ENCODE measurements at regions not wholly inside any gene's neighbourhood (a gene's known extent, or its start where the extent isn't known, plus 50 kb on each side); places are given as distances from the start of the nearest gene placed in this dataset.
"Not testable (repeated sequence)": the region's sequence is repeated elsewhere in the genome, so short reads cannot be mapped to it uniquely, and the experiment has no call there.

DNA sequence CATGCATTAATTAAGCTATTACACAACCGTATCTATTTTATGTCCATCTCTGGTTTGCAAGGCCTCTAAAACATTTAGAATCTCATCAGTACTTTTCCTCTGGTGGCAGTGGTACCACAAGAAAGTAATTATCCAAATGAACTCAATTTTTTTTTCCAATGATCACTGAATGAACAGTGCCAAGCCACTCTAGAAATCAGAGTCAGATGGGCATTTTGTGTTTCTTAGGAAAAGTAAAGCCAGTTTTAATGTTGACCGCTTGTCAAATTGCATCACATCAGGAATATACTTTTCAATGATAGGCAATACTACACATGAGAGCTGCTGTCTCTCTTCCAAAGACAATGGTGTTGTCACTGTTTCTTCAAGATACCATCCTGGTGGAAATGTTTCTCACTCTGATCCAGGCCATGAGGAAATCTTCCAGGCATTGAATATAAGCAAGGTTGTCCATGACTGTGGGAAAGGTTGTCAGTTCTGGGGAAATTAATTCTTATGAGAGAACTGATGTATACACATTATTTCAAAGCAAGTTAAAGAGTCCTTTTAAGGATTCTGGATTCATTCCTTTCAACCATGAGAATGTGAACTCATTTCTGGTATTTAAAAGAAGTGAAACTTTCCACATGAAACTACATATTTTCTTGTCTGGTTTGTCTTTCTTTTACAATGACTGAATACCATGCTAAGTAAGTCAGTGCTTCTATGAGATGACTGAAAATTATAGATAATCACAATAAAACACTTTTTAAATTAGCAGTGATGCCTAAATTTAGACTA, 108.8 kb upstream of the TCF21 start:
- no peaks in the 10 kb centered on the region for H3K27me3 ChIP-seq (replicated peaks; ENCODE audit: control insufficient read depth, insufficient read depth, low read length)
- no peak for DNase-seq (ENCODE audit: extremely low read depth, insufficient read length)
- H3K4me3 ChIP-seq (replicated peaks; ENCODE audit: low read depth, low read length) = no peak overlapping the region
- no peaks in the 10 kb centered on the region for H3K36me3 ChIP-seq (ENCODE audit: control insufficient read depth, insufficient read depth, low read length)
- TF ChIP-seq CTCF (IDR thresholded peaks at IDR 0.05; ENCODE audit: insufficient read depth, low read length, poor library complexity, severe bottlenecking) = no peak

DNA sequence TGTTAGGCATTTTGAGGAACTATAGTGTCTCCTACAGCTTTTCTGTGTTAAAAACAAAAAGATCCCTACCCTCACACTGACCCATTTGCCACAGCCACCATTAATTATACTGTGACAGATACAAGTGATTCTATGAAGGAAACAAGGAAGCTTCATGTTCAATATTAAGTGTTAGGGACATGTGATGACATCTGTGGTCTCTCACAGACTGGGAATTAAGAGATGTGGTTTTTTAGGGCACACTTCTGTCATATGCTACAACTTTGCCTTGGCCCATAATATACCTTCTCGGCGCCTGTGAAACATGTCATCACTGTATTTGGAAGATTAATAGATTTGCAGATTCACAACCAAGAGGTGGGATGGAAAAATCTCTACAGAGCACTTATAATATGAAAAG, 102.9 kb upstream of the TCF21 start:
- no peak overlapping the region for H3K4me3 ChIP-seq (replicated peaks; ENCODE audit: low read depth, low read length)
- DNase-seq (ENCODE audit: extremely low read depth, insufficient read length) = no peak

GRCh38 chr6:133787122-133787521, 101.8 kb upstream of the TCF21 start:
- TF ChIP-seq CTCF (IDR thresholded peaks at IDR 0.05; ENCODE audit: insufficient read depth, low read length, poor library complexity, severe bottlenecking) = no peak
- H3K27me3 ChIP-seq (replicated peaks; ENCODE audit: control insufficient read depth, insufficient read depth, low read length) = no peaks in the 10 kb centered on the region
- H3K36me3 ChIP-seq (ENCODE audit: control insufficient read depth, insufficient read depth, low read length) = no peaks in the 10 kb centered on the region
- DNase-seq (ENCODE audit: extremely low read depth, insufficient read length) = no peak
- H3K4me3 ChIP-seq (replicated peaks; ENCODE audit: low read depth, low read length) = no peak overlapping the region

More for the DNA sequence above, 102.9 kb upstream of the TCF21 start:
- TF ChIP-seq CTCF (IDR thresholded peaks at IDR 0.05; ENCODE audit: insufficient read depth, low read length, poor library complexity, severe bottlenecking) = no peak
- no peaks in the 10 kb centered on the region for H3K36me3 ChIP-seq (ENCODE audit: control insufficient read depth, insufficient read depth, low read length)
- H3K27me3 ChIP-seq (replicated peaks; ENCODE audit: control insufficient read depth, insufficient read depth, low read length) = no peaks in the 10 kb centered on the region

GRCh38 chr6:133787859-133788505, 100.9 kb upstream of the TCF21 start:
- H3K4me3 ChIP-seq (replicated peaks; ENCODE audit: low read depth, low read length) = no peak overlapping the region
- no peaks in the 10 kb centered on the region for H3K27me3 ChIP-seq (replicated peaks; ENCODE audit: control insufficient read depth, insufficient read depth, low read length)
- H3K36me3 ChIP-seq (ENCODE audit: control insufficient read depth, insufficient read depth, low read length) = no peaks in the 10 kb centered on the region
- DNase-seq (ENCODE audit: extremely low read depth, insufficient read length) = no peak
- no peak for TF ChIP-seq CTCF (IDR thresholded peaks at IDR 0.05; ENCODE audit: insufficient read depth, low read length, poor library complexity, severe bottlenecking)

DNA sequence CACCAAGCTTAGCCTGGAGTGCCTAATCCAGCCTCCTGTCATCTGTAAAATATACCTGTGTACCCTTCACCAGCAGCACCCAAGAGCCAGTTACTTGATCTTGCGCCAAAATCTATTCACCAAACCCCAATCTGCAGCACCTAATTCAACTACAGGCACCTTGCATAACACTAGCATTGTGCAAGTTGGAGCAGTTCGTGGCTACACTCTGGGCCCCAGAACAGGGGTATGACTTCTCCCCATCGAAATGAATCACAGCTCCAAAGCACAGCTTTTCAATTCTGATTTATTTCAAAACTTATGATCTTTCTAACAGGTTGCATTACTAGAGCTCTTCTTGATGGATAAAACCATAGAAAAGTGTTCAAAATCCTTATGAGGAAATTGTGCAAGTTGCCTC, 100.4 kb upstream of the TCF21 start:
- H3K4me3 ChIP-seq (replicated peaks; ENCODE audit: low read depth, low read length) = no peak overlapping the region
- H3K27me3 ChIP-seq (replicated peaks; ENCODE audit: control insufficient read depth, insufficient read depth, low read length) = no peaks in the 10 kb centered on the region
- TF ChIP-seq CTCF (IDR thresholded peaks at IDR 0.05; ENCODE audit: insufficient read depth, low read length, poor library complexity, severe bottlenecking) = no peak
- H3K36me3 ChIP-seq (ENCODE audit: control insufficient read depth, insufficient read depth, low read length) = no peaks in the 10 kb centered on the region
- DNase-seq (ENCODE audit: extremely low read depth, insufficient read length) = no peak

GRCh38 chr6:133789449-133789848, 99.5 kb upstream of the TCF21 start:
- not testable (repeated sequence) for H3K27me3 ChIP-seq (replicated peaks; ENCODE audit: control insufficient read depth, insufficient read depth, low read length); DNase-seq (ENCODE audit: extremely low read depth, insufficient read length); H3K36me3 ChIP-seq (ENCODE audit: control insufficient read depth, insufficient read depth, low read length); H3K4me3 ChIP-seq (replicated peaks; ENCODE audit: low read depth, low read length)

GRCh38 chr6:133790756-133791155, 98.2 kb upstream of the TCF21 start:
- not testable (repeated sequence) for H3K36me3 ChIP-seq (ENCODE audit: control insufficient read depth, insufficient read depth, low read length); DNase-seq (ENCODE audit: extremely low read depth, insufficient read length); H3K4me3 ChIP-seq (replicated peaks; ENCODE audit: low read depth, low read length); H3K27me3 ChIP-seq (replicated peaks; ENCODE audit: control insufficient read depth, insufficient read depth, low read length)

- H3K4me3 ChIP-seq (replicated peaks; ENCODE audit: low read depth, low read length); H3K36me3 ChIP-seq (ENCODE audit: control insufficient read depth, insufficient read depth, low read length); DNase-seq (ENCODE audit: extremely low read depth, insufficient read length); H3K27me3 ChIP-seq (replicated peaks; ENCODE audit: control insufficient read depth, insufficient read depth, low read length): not testable (repeated sequence)
Measured at GRCh38 chr6:133795051-133795450, 93.9 kb upstream of the TCF21 start.
